PFSK-1 (cell line): ENCODE measurements at regions not wholly inside any gene's neighbourhood (a gene's known extent, or its start where the extent isn't known, plus 50 kb on each side); places are given as distances from the start of the nearest gene placed in this dataset.

ENCODE experiments used
- POLR2AphosphoS5 ChIP-seq: IDR thresholded peaks from 2 replicates; pipeline ENCODE4 v1.6.1; 2012; ENCODE audit warnings: low read depth, mild to moderate bottlenecking, control low read depth, low read length, moderate library complexity
- REST ChIP-seq, 2 experiments: IDR thresholded peaks; 2 replicates each; pipeline versions ENCODE4 v1.6.1 to v1.8.0; 2011 to 2012; ENCODE audit warnings: low read depth in 2 of 2, low read length in 2 of 2, control low read depth in 1 of 2, inconsistent platforms in 1 of 2, mild to moderate bottlenecking in 1 of 2, moderate library complexity in 1 of 2; ENCODE audit not compliant: insufficient read depth in 1 of 2
- SIN3A ChIP-seq: IDR thresholded peaks from 2 replicates; pipeline ENCODE4 v1.6.1; 2012; ENCODE audit warnings: mild to moderate bottlenecking, low read length, moderate library complexity, borderline replicate concordance; ENCODE audit not compliant: insufficient read depth
- TAF1 ChIP-seq: IDR thresholded peaks from 2 replicates; pipeline ENCODE4 v1.6.1; 2012; ENCODE audit warnings: low read length, control low read depth, borderline replicate concordance; ENCODE audit not compliant: insufficient read depth

GRCh38 chr5:39521940-39522590 is 97.3 kb upstream of the DAB2 start:
- no peak for TF ChIP-seq TAF1
- no peak for TF ChIP-seq SIN3A
- TF ChIP-seq REST (IDR thresholded peaks at IDR 0.05; ENCODE audit: insufficient read depth in 1 of 2, low read depth in 2 of 2, low read length in 2 of 2): no peak
- no peak for TF ChIP-seq POLR2AphosphoS5
